ENCODE measurements at regions not wholly inside any gene's neighbourhood (a gene's known extent, or its start where the extent isn't known, plus 50 kb on each side); places are given as distances from the start of the nearest gene placed in this dataset.

GRCh38 chr10:108791794-108792474 lies 1131.4 kb downstream of the XPNPEP1 start:
- no peaks in the 10 kb centered on the region for H3K36me3 ChIP-seq (ENCODE audit: control insufficient read depth, insufficient read depth, low read length)
- no peak for DNase-seq (ENCODE audit: low read depth, low spot score)
- H3K4me1 ChIP-seq (ENCODE audit: control insufficient read depth, insufficient read depth, low read length): no peaks in the 10 kb centered on the region
- H3K4me3 ChIP-seq (ENCODE audit: low read length): no peak overlapping the region
- no CpG with 5 or more reads among the region's 1 CpG for WGBS (ENCODE audit: insufficient coverage, insufficient read length)
- H3K9me3 ChIP-seq (ENCODE audit: control insufficient read depth, insufficient read depth, low read length): no peaks in the 10 kb centered on the region
- H3K27me3 ChIP-seq (ENCODE audit: control insufficient read depth, insufficient read depth, low read length): no peaks in the 10 kb centered on the region
- no peak overlapping the region for H3K27ac ChIP-seq (ENCODE audit: low read length)

- Histone ChIP-seq H3K27me3 (ENCODE audit: control insufficient read depth, insufficient read depth, low read length) (no peaks in the 10 kb centered on the region), H3K36me3 (ENCODE audit: control insufficient read depth, insufficient read depth, low read length) (no peaks in the 10 kb centered on the region), H3K4me1 (ENCODE audit: control insufficient read depth, insufficient read depth, low read length) (no peaks in the 10 kb centered on the region), H3K4me3 (ENCODE audit: low read length) (no peak overlapping the region), H3K27ac (ENCODE audit: low read length) (no peak overlapping the region), H3K9me3 (ENCODE audit: control insufficient read depth, insufficient read depth, low read length) (no peaks in the 10 kb centered on the region)
- DNase-seq (ENCODE audit: low read depth, low spot score): no peak
- no CpG with 5 or more reads among the region's 4 CpGs for WGBS (ENCODE audit: insufficient coverage, insufficient read length)
Measured at GRCh38 chr10:108791030-108791429, 1132.3 kb downstream of the XPNPEP1 start.

DNA sequence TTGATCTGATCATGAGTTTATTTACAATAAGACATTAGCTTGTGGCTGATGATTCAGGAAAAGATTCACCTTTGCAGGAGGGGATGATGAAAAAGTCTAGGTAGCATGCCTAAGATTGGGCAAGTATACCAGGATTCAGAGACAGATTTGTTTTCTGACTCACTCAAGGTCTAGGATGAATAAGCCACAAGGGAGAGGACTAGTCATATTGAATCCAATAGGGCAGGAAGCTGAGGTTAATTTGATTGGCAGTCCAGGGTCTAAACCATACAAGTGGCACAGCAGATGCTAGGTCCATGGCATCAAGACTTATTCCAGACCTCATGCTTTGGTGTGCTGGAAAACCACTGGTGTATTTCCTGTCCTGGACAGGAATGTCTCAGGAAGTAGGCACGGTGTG lies 1133.4 kb downstream of the XPNPEP1 start:
- H3K36me3 ChIP-seq (ENCODE audit: control insufficient read depth, insufficient read depth, low read length): no peaks in the 10 kb centered on the region
- H3K4me3 ChIP-seq (ENCODE audit: low read length): no peak overlapping the region
- no peaks in the 10 kb centered on the region for H3K4me1 ChIP-seq (ENCODE audit: control insufficient read depth, insufficient read depth, low read length)
- H3K27ac ChIP-seq (ENCODE audit: low read length): no peak overlapping the region
- no CpG with 5 or more reads among the region's 1 CpG for WGBS (ENCODE audit: insufficient coverage, insufficient read length)
- H3K27me3 ChIP-seq (ENCODE audit: control insufficient read depth, insufficient read depth, low read length): no peaks in the 10 kb centered on the region
- H3K9me3 ChIP-seq (ENCODE audit: control insufficient read depth, insufficient read depth, low read length): peaks cover 3% of the 10 kb centered on the region
- no peak for DNase-seq (ENCODE audit: low read depth, low spot score)

GRCh38 chr10:108789336-108789735 lies 1134.0 kb downstream of the XPNPEP1 start:
- H3K27me3 ChIP-seq (ENCODE audit: control insufficient read depth, insufficient read depth, low read length): no peaks in the 10 kb centered on the region
- no peaks in the 10 kb centered on the region for H3K36me3 ChIP-seq (ENCODE audit: control insufficient read depth, insufficient read depth, low read length)
- H3K9me3 ChIP-seq (ENCODE audit: control insufficient read depth, insufficient read depth, low read length): peaks cover 5% of the 10 kb centered on the region
- H3K4me3 ChIP-seq (ENCODE audit: low read length): no peak overlapping the region
- no peak for DNase-seq (ENCODE audit: low read depth, low spot score)
- no CpG with 5 or more reads among the region's 2 CpGs for WGBS (ENCODE audit: insufficient coverage, insufficient read length)
- no peak overlapping the region for H3K27ac ChIP-seq (ENCODE audit: low read length)
- no peaks in the 10 kb centered on the region for H3K4me1 ChIP-seq (ENCODE audit: control insufficient read depth, insufficient read depth, low read length)

- no peak overlapping the region for H3K27ac ChIP-seq (ENCODE audit: low read length)
- whole genome bisulfite sequencing (ENCODE audit: insufficient coverage, insufficient read length): no CpG with 5 or more reads among the region's 1 CpG
- H3K4me1 ChIP-seq (ENCODE audit: control insufficient read depth, insufficient read depth, low read length): no peaks in the 10 kb centered on the region
Measured at GRCh38 chr10:108788891-108789290, 1134.4 kb downstream of the XPNPEP1 start.

DNA sequence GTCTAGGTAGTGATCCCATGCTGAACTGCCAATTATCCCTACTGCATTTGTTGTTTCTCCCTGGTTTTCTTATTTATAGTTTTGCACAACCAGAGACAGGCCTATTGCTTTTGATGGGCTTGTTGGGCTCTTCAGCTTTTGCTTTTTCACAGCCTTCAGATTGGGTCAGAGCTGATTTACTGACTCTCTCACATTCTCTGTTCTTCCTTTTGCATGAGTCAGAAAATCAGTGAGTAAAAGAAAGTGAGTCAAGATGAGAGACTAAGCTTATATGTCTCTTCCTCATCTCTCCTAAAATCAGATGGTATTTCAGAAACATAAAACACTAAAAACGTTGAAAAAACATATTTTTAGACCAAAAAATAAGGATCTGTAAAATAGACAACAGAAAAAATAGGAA lies 1135.4 kb downstream of the XPNPEP1 start:
- DNase-seq (ENCODE audit: low read depth, low spot score): no peak
- Histone ChIP-seq H3K9me3 (ENCODE audit: control insufficient read depth, insufficient read depth, low read length) (peaks cover 5% of the 10 kb centered on the region), H3K36me3 (ENCODE audit: control insufficient read depth, insufficient read depth, low read length) (no peaks in the 10 kb centered on the region), H3K4me3 (ENCODE audit: low read length) (no peak overlapping the region), H3K27ac (ENCODE audit: low read length) (no peak overlapping the region), H3K4me1 (ENCODE audit: control insufficient read depth, insufficient read depth, low read length) (no peaks in the 10 kb centered on the region), H3K27me3 (ENCODE audit: control insufficient read depth, insufficient read depth, low read length) (no peaks in the 10 kb centered on the region)
- no CpG with 5 or more reads among the region's 1 CpG for WGBS (ENCODE audit: insufficient coverage, insufficient read length)

More at GRCh38 chr10:108788891-108789290, 1134.4 kb downstream of the XPNPEP1 start:
- peaks cover 5% of the 10 kb centered on the region for H3K9me3 ChIP-seq (ENCODE audit: control insufficient read depth, insufficient read depth, low read length)
- no peak for DNase-seq (ENCODE audit: low read depth, low spot score)
- no peaks in the 10 kb centered on the region for H3K27me3 ChIP-seq (ENCODE audit: control insufficient read depth, insufficient read depth, low read length)
- H3K4me3 ChIP-seq (ENCODE audit: low read length): no peak overlapping the region
- no peaks in the 10 kb centered on the region for H3K36me3 ChIP-seq (ENCODE audit: control insufficient read depth, insufficient read depth, low read length)

DNA sequence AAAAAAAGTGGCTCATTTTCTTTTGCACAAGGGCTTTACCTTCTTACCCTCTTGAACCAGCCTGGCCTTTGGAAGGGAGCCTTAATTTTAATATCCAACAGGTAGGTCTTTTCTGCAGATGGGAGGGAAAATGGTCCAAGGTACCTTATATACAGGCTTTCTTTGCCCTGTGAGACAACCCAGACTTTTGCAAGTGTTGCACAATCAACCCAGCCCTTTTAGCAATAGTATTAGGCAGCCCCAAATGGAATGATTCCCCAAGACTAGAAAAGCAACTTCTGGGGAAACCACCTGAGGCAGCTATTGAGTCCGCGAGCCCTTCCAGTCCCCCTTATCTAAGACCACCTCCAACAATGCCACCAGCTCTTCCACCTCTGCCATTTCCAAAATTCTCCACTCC lies 1138.3 kb downstream of the XPNPEP1 start:
- Histone ChIP-seq H3K9me3 (ENCODE audit: control insufficient read depth, insufficient read depth, low read length) (peaks cover 5% of the 10 kb centered on the region), H3K4me3 (ENCODE audit: low read length) (no peak overlapping the region), H3K27me3 (ENCODE audit: control insufficient read depth, insufficient read depth, low read length) (no peaks in the 10 kb centered on the region), H3K36me3 (ENCODE audit: control insufficient read depth, insufficient read depth, low read length) (no peaks in the 10 kb centered on the region), H3K4me1 (ENCODE audit: control insufficient read depth, insufficient read depth, low read length) (no peaks in the 10 kb centered on the region), H3K27ac (ENCODE audit: low read length) (no peak overlapping the region)
- WGBS (ENCODE audit: insufficient coverage, insufficient read length): no CpG with 5 or more reads among the region's 2 CpGs
- no peak for DNase-seq (ENCODE audit: low read depth, low spot score)

- H3K4me1 ChIP-seq (ENCODE audit: control insufficient read depth, insufficient read depth, low read length): no peaks in the 10 kb centered on the region
- H3K9me3 ChIP-seq (ENCODE audit: control insufficient read depth, insufficient read depth, low read length): peaks cover 5% of the 10 kb centered on the region
- no peak for DNase-seq (ENCODE audit: low read depth, low spot score)
- no peak overlapping the region for H3K27ac ChIP-seq (ENCODE audit: low read length)
- no CpG with 5 or more reads among the region's 5 CpGs for WGBS (ENCODE audit: insufficient coverage, insufficient read length)
- no peak overlapping the region for H3K4me3 ChIP-seq (ENCODE audit: low read length)
- no peaks in the 10 kb centered on the region for H3K27me3 ChIP-seq (ENCODE audit: control insufficient read depth, insufficient read depth, low read length)
- H3K36me3 ChIP-seq (ENCODE audit: control insufficient read depth, insufficient read depth, low read length): no peaks in the 10 kb centered on the region
Measured at GRCh38 chr10:108784534-108784933, 1138.8 kb downstream of the XPNPEP1 start.

DNA sequence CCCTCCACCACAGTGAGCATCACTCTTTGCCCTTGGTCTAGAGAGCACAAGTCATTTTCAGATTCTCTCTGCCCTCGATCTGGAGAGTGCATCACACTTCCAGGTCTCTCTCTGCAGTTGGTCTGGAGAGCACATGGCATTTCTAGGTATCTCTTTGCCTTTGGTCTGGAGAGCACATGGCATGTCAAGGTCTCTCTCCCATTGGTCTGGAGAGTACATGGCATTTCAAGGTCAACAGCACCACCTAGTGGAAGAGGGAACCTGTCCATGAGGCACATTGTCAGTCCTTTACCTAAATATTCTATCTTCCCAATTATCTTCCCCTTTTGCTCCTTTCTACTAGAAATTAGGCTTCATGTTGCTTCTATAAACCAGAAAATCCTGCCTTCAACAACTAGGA lies 1139.4 kb downstream of the XPNPEP1 start:
- WGBS (ENCODE audit: insufficient coverage, insufficient read length): no CpG with 5 or more reads among the region's 1 CpG
- H3K4me1 ChIP-seq (ENCODE audit: control insufficient read depth, insufficient read depth, low read length): no peaks in the 10 kb centered on the region
- DNase-seq (ENCODE audit: low read depth, low spot score): peak; percentile 58
- no peaks in the 10 kb centered on the region for H3K27me3 ChIP-seq (ENCODE audit: control insufficient read depth, insufficient read depth, low read length)
- H3K9me3 ChIP-seq (ENCODE audit: control insufficient read depth, insufficient read depth, low read length): peaks cover 5% of the 10 kb centered on the region
- H3K4me3 ChIP-seq (ENCODE audit: low read length): no peak overlapping the region
- no peaks in the 10 kb centered on the region for H3K36me3 ChIP-seq (ENCODE audit: control insufficient read depth, insufficient read depth, low read length)
- no peak overlapping the region for H3K27ac ChIP-seq (ENCODE audit: low read length)

GRCh38 chr10:108782411-108782810 lies 1140.9 kb downstream of the XPNPEP1 start:
- Histone ChIP-seq H3K4me3 (ENCODE audit: low read length) (no peak overlapping the region), H3K27ac (ENCODE audit: low read length) (no peak overlapping the region), H3K27me3 (ENCODE audit: control insufficient read depth, insufficient read depth, low read length) (no peaks in the 10 kb centered on the region), H3K9me3 (ENCODE audit: control insufficient read depth, insufficient read depth, low read length) (peaks cover 5% of the 10 kb centered on the region), H3K4me1 (ENCODE audit: control insufficient read depth, insufficient read depth, low read length) (no peaks in the 10 kb centered on the region), H3K36me3 (ENCODE audit: control insufficient read depth, insufficient read depth, low read length) (no peaks in the 10 kb centered on the region)
- DNase-seq (ENCODE audit: low read depth, low spot score): no peak
- WGBS (ENCODE audit: insufficient coverage, insufficient read length): no CpG with 5 or more reads among the region's 3 CpGs

DNA sequence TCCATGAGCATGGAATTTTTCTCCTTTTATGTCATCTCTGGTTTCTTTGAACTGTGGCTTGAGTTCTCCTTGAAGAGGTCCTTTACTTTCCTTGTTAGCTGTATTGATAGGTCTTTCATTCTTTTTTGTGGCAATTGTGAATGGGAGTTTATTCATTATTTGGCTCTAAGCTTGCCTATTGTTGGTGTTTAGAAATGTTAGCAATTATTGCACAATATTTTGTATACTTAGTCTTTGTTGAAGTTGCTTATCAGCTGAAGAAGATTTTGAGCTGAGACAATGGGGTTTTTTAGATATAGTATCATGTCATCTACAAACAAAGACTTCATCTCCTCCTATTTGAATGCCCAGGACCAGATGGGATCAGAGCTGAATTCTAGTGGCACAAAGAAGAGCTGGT lies 1143.8 kb downstream of the XPNPEP1 start:
- H3K4me3 ChIP-seq (ENCODE audit: low read length): no peak overlapping the region
- H3K27ac ChIP-seq (ENCODE audit: low read length): no peak overlapping the region
- DNase-seq (ENCODE audit: low read depth, low spot score): no peak
- no peaks in the 10 kb centered on the region for H3K36me3 ChIP-seq (ENCODE audit: control insufficient read depth, insufficient read depth, low read length)
- no peaks in the 10 kb centered on the region for H3K27me3 ChIP-seq (ENCODE audit: control insufficient read depth, insufficient read depth, low read length)
- H3K4me1 ChIP-seq (ENCODE audit: control insufficient read depth, insufficient read depth, low read length): no peaks in the 10 kb centered on the region
- H3K9me3 ChIP-seq (ENCODE audit: control insufficient read depth, insufficient read depth, low read length): no peaks in the 10 kb centered on the region
